H1 (cell line): ENCODE measurements at regions not wholly inside any gene's neighbourhood (a gene's known extent, or its start where the extent isn't known, plus 50 kb on each side); places are given as distances from the start of the nearest gene placed in this dataset.

Source experiments
- HDAC6 ChIP-seq: IDR thresholded peaks from one replicate; pipeline ENCODE4 v1.7.1; 2012; ENCODE audit warnings: low read depth, mild to moderate bottlenecking, inconsistent platforms, low read length, moderate library complexity
- KDM4A ChIP-seq: IDR thresholded peaks from one replicate; pipeline ENCODE4 v1.7.1; 2012; ENCODE audit warnings: low read depth, mild to moderate bottlenecking, moderate library complexity, low read length, inconsistent platforms; ENCODE audit not compliant: severe bottlenecking
- RAD21 ChIP-seq, 2 experiments: IDR thresholded peaks in 1 of 2; conservative IDR thresholded peaks in 1 of 2; 2 replicates each; pipeline ENCODE4 v1.6.1; 2011; ENCODE audit warnings: low read depth in 2 of 2, low read length in 2 of 2, improper control_type of control experiment in 1 of 2, inconsistent platforms in 1 of 2, mild to moderate bottlenecking in 1 of 2, moderate library complexity in 1 of 2
- ZNF274 ChIP-seq: IDR thresholded peaks from 2 replicates; pipeline ENCODE4 v1.7.0; 2012; ENCODE audit warnings: low read length, borderline replicate concordance; ENCODE audit errors: extremely low read depth
- TF ChIP-seq, protein P1 (sequence below): IDR thresholded peaks from 2 replicates; pipeline ENCODE4 v1.6.1; 2011; ENCODE audit warnings: low read depth, mild to moderate bottlenecking, low read length; ENCODE audit not compliant: insufficient read depth

DNA sequence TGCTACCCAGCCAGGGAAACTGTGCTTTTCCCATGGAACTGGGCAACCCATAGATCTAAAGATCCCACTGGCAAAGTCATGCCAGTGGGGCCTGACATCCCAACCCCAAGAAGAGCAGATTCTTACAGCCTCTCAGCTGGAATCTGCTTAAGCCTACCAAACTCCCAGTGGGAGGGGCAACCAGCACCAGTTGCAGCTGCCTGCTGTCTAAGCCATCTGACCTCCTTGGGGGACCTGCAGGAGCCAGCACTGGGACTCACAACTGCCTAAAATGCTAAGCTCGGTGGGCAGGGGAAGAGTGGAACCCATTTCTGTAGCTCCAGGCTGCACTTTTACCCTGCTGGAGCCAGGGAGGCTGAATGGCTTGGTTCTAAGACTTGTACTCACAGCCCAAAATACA is 770.7 kb upstream of the SLC8A1 start (continued):
- TF ChIP-seq RAD21 (IDR thresholded peaks at IDR 0.05 in 1 of 2, conservative IDR thresholded peaks at IDR 0.05 in 1 of 2; ENCODE audit: low read depth in 2 of 2, low read length in 2 of 2) (no peak), ZNF274 (no peak), HDAC6 (no peak), KDM4A (no peak)
- TF ChIP-seq, protein P1, sequence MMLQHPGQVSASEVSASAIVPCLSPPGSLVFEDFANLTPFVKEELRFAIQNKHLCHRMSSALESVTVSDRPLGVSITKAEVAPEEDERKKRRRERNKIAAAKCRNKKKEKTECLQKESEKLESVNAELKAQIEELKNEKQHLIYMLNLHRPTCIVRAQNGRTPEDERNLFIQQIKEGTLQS = no peak
